ENCODE measurements at regions not wholly inside any gene's neighbourhood (a gene's known extent, or its start where the extent isn't known, plus 50 kb on each side); places are given as distances from the start of the nearest gene placed in this dataset.

- Histone ChIP-seq H3K27me3 (ENCODE audit: control insufficient read depth in 1 of 2, insufficient read depth in 2 of 2, low read length in 2 of 2) (no peaks in the 10 kb centered on the region), H3K27ac (ENCODE audit: low read depth, low read length) (no peak overlapping the region), H3K36me3 (ENCODE audit: insufficient read depth, low read length) (no peaks in the 10 kb centered on the region), H3K4me1 (ENCODE audit: insufficient read depth, low read length) (no peaks in the 10 kb centered on the region), H3K4me3 (ENCODE audit: low read depth in 1 of 2, low read length in 2 of 2) (no peak overlapping the region), H3K9ac (ENCODE audit: low read length) (no peak overlapping the region), H3K9me3 (ENCODE audit: low read length) (no peaks in the 10 kb centered on the region)
These were observed 832.8 kb downstream of the NR2F1-AS1 start for GRCh38 chr5:92748072-92748676.

- H3K4me1 ChIP-seq (ENCODE audit: insufficient read depth, low read length) = no peaks in the 10 kb centered on the region
- no peaks in the 10 kb centered on the region for H3K36me3 ChIP-seq (ENCODE audit: insufficient read depth, low read length)
- no peak overlapping the region for H3K4me3 ChIP-seq (ENCODE audit: low read depth in 1 of 2, low read length in 2 of 2)
- H3K27ac ChIP-seq (ENCODE audit: low read depth, low read length) = no peak overlapping the region
- no peaks in the 10 kb centered on the region for H3K27me3 ChIP-seq (ENCODE audit: control insufficient read depth in 1 of 2, insufficient read depth in 2 of 2, low read length in 2 of 2)
- no peaks in the 10 kb centered on the region for H3K9me3 ChIP-seq (ENCODE audit: low read length)
- no peak overlapping the region for H3K9ac ChIP-seq (ENCODE audit: low read length)
These were observed 839.1 kb downstream of the NR2F1-AS1 start for GRCh38 chr5:92741906-92742305.

GRCh38 chr5:92734211-92734940 lies 846.6 kb downstream of the NR2F1-AS1 start:
- H3K27ac ChIP-seq (ENCODE audit: low read depth, low read length) = no peak overlapping the region
- H3K9ac ChIP-seq (ENCODE audit: low read length) = no peak overlapping the region
- H3K9me3 ChIP-seq (ENCODE audit: low read length) = no peaks in the 10 kb centered on the region
- H3K4me1 ChIP-seq (ENCODE audit: insufficient read depth, low read length) = no peaks in the 10 kb centered on the region
- H3K4me3 ChIP-seq (ENCODE audit: low read depth in 1 of 2, low read length in 2 of 2) = no peak overlapping the region
- no peaks in the 10 kb centered on the region for H3K36me3 ChIP-seq (ENCODE audit: insufficient read depth, low read length)
- no peaks in the 10 kb centered on the region for H3K27me3 ChIP-seq (ENCODE audit: control insufficient read depth in 1 of 2, insufficient read depth in 2 of 2, low read length in 2 of 2)

- Histone ChIP-seq H3K27ac (ENCODE audit: low read depth, low read length) (no peak overlapping the region), H3K36me3 (ENCODE audit: insufficient read depth, low read length) (no peaks in the 10 kb centered on the region), H3K9me3 (ENCODE audit: low read length) (no peaks in the 10 kb centered on the region), H3K27me3 (ENCODE audit: control insufficient read depth in 1 of 2, insufficient read depth in 2 of 2, low read length in 2 of 2) (no peaks in the 10 kb centered on the region), H3K4me3 (ENCODE audit: low read depth in 1 of 2, low read length in 2 of 2) (no peak overlapping the region), H3K9ac (ENCODE audit: low read length) (no peak overlapping the region), H3K4me1 (ENCODE audit: insufficient read depth, low read length) (no peaks in the 10 kb centered on the region)
These were observed 850.5 kb downstream of the NR2F1-AS1 start for GRCh38 chr5:92730486-92730885.

- Histone ChIP-seq H3K4me3 (ENCODE audit: low read depth in 1 of 2, low read length in 2 of 2) (no peak overlapping the region), H3K27me3 (ENCODE audit: control insufficient read depth in 1 of 2, insufficient read depth in 2 of 2, low read length in 2 of 2) (no peaks in the 10 kb centered on the region), H3K9me3 (ENCODE audit: low read length) (no peaks in the 10 kb centered on the region), H3K9ac (ENCODE audit: low read length) (no peak overlapping the region), H3K27ac (ENCODE audit: low read depth, low read length) (no peak overlapping the region), H3K4me1 (ENCODE audit: insufficient read depth, low read length) (no peaks in the 10 kb centered on the region), H3K36me3 (ENCODE audit: insufficient read depth, low read length) (no peaks in the 10 kb centered on the region)
These were observed 851.9 kb downstream of the NR2F1-AS1 start for GRCh38 chr5:92729088-92729487.

- Histone ChIP-seq H3K4me3 (ENCODE audit: low read depth in 1 of 2, low read length in 2 of 2) (no peak overlapping the region), H3K9ac (ENCODE audit: low read length) (no peak overlapping the region)
These were observed 865.0 kb downstream of the NR2F1-AS1 start for GRCh38 chr5:92715946-92716520.

GRCh38 chr5:92713826-92714225 lies 867.2 kb downstream of the NR2F1-AS1 start:
- Histone ChIP-seq H3K9ac (ENCODE audit: low read length) (no peak overlapping the region), H3K36me3 (ENCODE audit: insufficient read depth, low read length) (no peaks in the 10 kb centered on the region), H3K27ac (ENCODE audit: low read depth, low read length) (no peak overlapping the region), H3K9me3 (ENCODE audit: low read length) (no peaks in the 10 kb centered on the region), H3K27me3 (ENCODE audit: control insufficient read depth in 1 of 2, insufficient read depth in 2 of 2, low read length in 2 of 2) (no peaks in the 10 kb centered on the region), H3K4me1 (ENCODE audit: insufficient read depth, low read length) (no peaks in the 10 kb centered on the region), H3K4me3 (ENCODE audit: low read depth in 1 of 2, low read length in 2 of 2) (no peak overlapping the region)

More at GRCh38 chr5:92715946-92716520, 865.0 kb downstream of the NR2F1-AS1 start:
- no peaks in the 10 kb centered on the region for H3K27me3 ChIP-seq (ENCODE audit: control insufficient read depth in 1 of 2, insufficient read depth in 2 of 2, low read length in 2 of 2)
- H3K27ac ChIP-seq (ENCODE audit: low read depth, low read length) = no peak overlapping the region
- no peaks in the 10 kb centered on the region for H3K4me1 ChIP-seq (ENCODE audit: insufficient read depth, low read length)
- no peaks in the 10 kb centered on the region for H3K9me3 ChIP-seq (ENCODE audit: low read length)
- H3K36me3 ChIP-seq (ENCODE audit: insufficient read depth, low read length) = no peaks in the 10 kb centered on the region

GRCh38 chr5:92713335-92713743 lies 867.7 kb downstream of the NR2F1-AS1 start:
- H3K4me3 ChIP-seq (ENCODE audit: low read depth in 1 of 2, low read length in 2 of 2) = no peak overlapping the region
- H3K36me3 ChIP-seq (ENCODE audit: insufficient read depth, low read length) = no peaks in the 10 kb centered on the region
- H3K27me3 ChIP-seq (ENCODE audit: control insufficient read depth in 1 of 2, insufficient read depth in 2 of 2, low read length in 2 of 2) = no peaks in the 10 kb centered on the region
- H3K9me3 ChIP-seq (ENCODE audit: low read length) = no peaks in the 10 kb centered on the region
- H3K27ac ChIP-seq (ENCODE audit: low read depth, low read length) = no peak overlapping the region
- no peak overlapping the region for H3K9ac ChIP-seq (ENCODE audit: low read length)
- H3K4me1 ChIP-seq (ENCODE audit: insufficient read depth, low read length) = no peaks in the 10 kb centered on the region

- Histone ChIP-seq H3K27ac (ENCODE audit: low read depth, low read length) (no peak overlapping the region), H3K27me3 (ENCODE audit: control insufficient read depth in 1 of 2, insufficient read depth in 2 of 2, low read length in 2 of 2) (no peaks in the 10 kb centered on the region), H3K9me3 (ENCODE audit: low read length) (no peaks in the 10 kb centered on the region), H3K4me3 (ENCODE audit: low read depth in 1 of 2, low read length in 2 of 2) (no peak overlapping the region), H3K36me3 (ENCODE audit: insufficient read depth, low read length) (no peaks in the 10 kb centered on the region), H3K4me1 (ENCODE audit: insufficient read depth, low read length) (no peaks in the 10 kb centered on the region), H3K9ac (ENCODE audit: low read length) (no peak overlapping the region)
These were observed 869.1 kb downstream of the NR2F1-AS1 start for GRCh38 chr5:92711956-92712355.

- H3K27ac ChIP-seq (ENCODE audit: low read depth, low read length) = no peak overlapping the region
- no peaks in the 10 kb centered on the region for H3K4me1 ChIP-seq (ENCODE audit: insufficient read depth, low read length)
- no peaks in the 10 kb centered on the region for H3K36me3 ChIP-seq (ENCODE audit: insufficient read depth, low read length)
- no peak overlapping the region for H3K9ac ChIP-seq (ENCODE audit: low read length)
- no peak overlapping the region for H3K4me3 ChIP-seq (ENCODE audit: low read depth in 1 of 2, low read length in 2 of 2)
- H3K27me3 ChIP-seq (ENCODE audit: control insufficient read depth in 1 of 2, insufficient read depth in 2 of 2, low read length in 2 of 2) = no peaks in the 10 kb centered on the region
- no peaks in the 10 kb centered on the region for H3K9me3 ChIP-seq (ENCODE audit: low read length)
These were observed 876.4 kb downstream of the NR2F1-AS1 start for GRCh38 chr5:92704590-92704989.

- H3K36me3 ChIP-seq (ENCODE audit: insufficient read depth, low read length) = no peaks in the 10 kb centered on the region
- no peak overlapping the region for H3K4me3 ChIP-seq (ENCODE audit: low read depth in 1 of 2, low read length in 2 of 2)
- no peak overlapping the region for H3K9ac ChIP-seq (ENCODE audit: low read length)
- H3K27ac ChIP-seq (ENCODE audit: low read depth, low read length) = no peak overlapping the region
- no peaks in the 10 kb centered on the region for H3K9me3 ChIP-seq (ENCODE audit: low read length)
- H3K4me1 ChIP-seq (ENCODE audit: insufficient read depth, low read length) = no peaks in the 10 kb centered on the region
- no peaks in the 10 kb centered on the region for H3K27me3 ChIP-seq (ENCODE audit: control insufficient read depth in 1 of 2, insufficient read depth in 2 of 2, low read length in 2 of 2)
These were observed 877.0 kb downstream of the NR2F1-AS1 start for GRCh38 chr5:92703976-92704375.

Measured in muscle layer of colon (tissue), 2 donors.